ENCODE measurements at regions not wholly inside any gene's neighbourhood (a gene's known extent, or its start where the extent isn't known, plus 50 kb on each side); places are given as distances from the start of the nearest gene placed in this dataset.

GRCh38 chr1:106978477-106979322 is 77.8 kb upstream of the PRMT6 start:
- H3K4me2 ChIP-seq (replicated peaks; ENCODE audit: extremely low read depth, low read length, poor library complexity, severe bottlenecking) = no peak overlapping the region
- no peaks in the 10 kb centered on the region for H3K79me2 ChIP-seq (ENCODE audit: insufficient read depth, low read length)
- no peaks in the 10 kb centered on the region for H3K36me3 Mint-ChIP-seq
- H3K27ac Mint-ChIP-seq = no peak overlapping the region
- H3K4me3 Mint-ChIP-seq = no peak overlapping the region
- intact Hi-C loops (cut with micrococcal nuclease) = no loop called here
- no CpG with 5 or more reads among the region's 3 CpGs for WGBS (ENCODE audit: insufficient coverage)
- no peak overlapping the region for H3K27ac ChIP-seq (ENCODE audit: low read depth in 1 of 2, low read length in 2 of 2)
- peaks cover 0 to under 1% (median 0%) of the 10 kb centered on the region in 3 donors for H3K27me3 Mint-ChIP-seq (ENCODE audit: low read depth in 3 of 3)
- H2AFZ ChIP-seq (ENCODE audit: insufficient read depth, low read depth, low read length, poor library complexity, severe bottlenecking) = no peak overlapping the region
- no peak overlapping the region for H3K4me3 ChIP-seq (replicated peaks in 1 of 3; ENCODE audit: low read depth in 2 of 3, low read length in 3 of 3)
- DNase-seq = no peak
- no peak overlapping the region for H3K9ac ChIP-seq (ENCODE audit: insufficient read depth, low read length, poor library complexity, severe bottlenecking)
- H3K9me3 Mint-ChIP-seq = peaks cover 0 to 3% (median 0%) of the 10 kb centered on the region in 7 donors
- H3K9me3 ChIP-seq (replicated peaks in 1 of 2; ENCODE audit: control insufficient read depth in 1 of 2, insufficient read depth in 1 of 2, low read length in 2 of 2) = no peaks in the 10 kb centered on the region
- no peaks in the 10 kb centered on the region for H3K36me3 ChIP-seq (replicated peaks in 1 of 2; ENCODE audit: control insufficient read depth in 1 of 2, insufficient read depth in 2 of 2, low read length in 2 of 2)
- no peaks in the 10 kb centered on the region for H3K27me3 ChIP-seq (ENCODE audit: control insufficient read depth in 2 of 2, insufficient read depth in 2 of 2, low read length in 2 of 2)
- no peaks in the 10 kb centered on the region for H4K20me1 ChIP-seq (ENCODE audit: insufficient read depth, low read length)
- TF ChIP-seq CTCF (IDR thresholded peaks at IDR 0.05) = no peak
- no peaks in the 10 kb centered on the region for H3K4me1 Mint-ChIP-seq
- H3K4me1 ChIP-seq (ENCODE audit: control insufficient read depth in 1 of 2, insufficient read depth in 2 of 2, low read length in 2 of 2) = no peaks in the 10 kb centered on the region

GRCh38 chr1:106979371-106979770 is 77.1 kb upstream of the PRMT6 start:
- no peaks in the 10 kb centered on the region for H3K4me1 Mint-ChIP-seq

More at GRCh38 chr1:106979371-106979770, 77.1 kb upstream of the PRMT6 start:
- DNase-seq = no peak
- no peak overlapping the region for H2AFZ ChIP-seq (ENCODE audit: insufficient read depth, low read depth, low read length, poor library complexity, severe bottlenecking)
- H3K27ac ChIP-seq (ENCODE audit: low read depth in 1 of 2, low read length in 2 of 2) = no peak overlapping the region
- H3K36me3 Mint-ChIP-seq = no peaks in the 10 kb centered on the region
- peaks cover 0 to 2% (median 0%) of the 10 kb centered on the region in 7 donors for H3K9me3 Mint-ChIP-seq
- H3K27me3 Mint-ChIP-seq (ENCODE audit: low read depth in 3 of 3) = peaks cover 0 to 2% (median 0%) of the 10 kb centered on the region in 3 donors
- 92% methylated on average over 2 of the region's 2 CpGs for WGBS (ENCODE audit: insufficient coverage)
- H3K4me1 ChIP-seq (ENCODE audit: control insufficient read depth in 1 of 2, insufficient read depth in 2 of 2, low read length in 2 of 2) = no peaks in the 10 kb centered on the region
- no peaks in the 10 kb centered on the region for H3K79me2 ChIP-seq (ENCODE audit: insufficient read depth, low read length)
- no peak overlapping the region for H3K9ac ChIP-seq (ENCODE audit: insufficient read depth, low read length, poor library complexity, severe bottlenecking)
- intact Hi-C loops (cut with micrococcal nuclease) = no loop called here
- H3K9me3 ChIP-seq (replicated peaks in 1 of 2; ENCODE audit: control insufficient read depth in 1 of 2, insufficient read depth in 1 of 2, low read length in 2 of 2) = no peaks in the 10 kb centered on the region
- H3K4me2 ChIP-seq (replicated peaks; ENCODE audit: extremely low read depth, low read length, poor library complexity, severe bottlenecking) = no peak overlapping the region
- H3K4me3 ChIP-seq (replicated peaks in 1 of 3; ENCODE audit: low read depth in 2 of 3, low read length in 3 of 3) = no peak overlapping the region
- no peak for TF ChIP-seq CTCF (IDR thresholded peaks at IDR 0.05)
- no peak overlapping the region for H3K27ac Mint-ChIP-seq
- H4K20me1 ChIP-seq (ENCODE audit: insufficient read depth, low read length) = no peaks in the 10 kb centered on the region
- H3K4me3 Mint-ChIP-seq = no peak overlapping the region
- no peaks in the 10 kb centered on the region for H3K27me3 ChIP-seq (ENCODE audit: control insufficient read depth in 2 of 2, insufficient read depth in 2 of 2, low read length in 2 of 2)
- no peaks in the 10 kb centered on the region for H3K36me3 ChIP-seq (replicated peaks in 1 of 2; ENCODE audit: control insufficient read depth in 1 of 2, insufficient read depth in 2 of 2, low read length in 2 of 2)
